Thymus (tissue), 11 donors: ENCODE measurements at regions not wholly inside any gene's neighbourhood (a gene's known extent, or its start where the extent isn't known, plus 50 kb on each side); places are given as distances from the start of the nearest gene placed in this dataset.
A peak's percentile ranks its signal among the peaks of the same experiment; 100 is the strongest.

Source experiments
- DNase-seq, 9 donors: peaks; one replicate each; pipeline ENCODE4 v3.0.0-alpha.2; 2013; ENCODE audit warnings: low spot score in 9 of 9, low read depth in 6 of 9, missing footprints in 1 of 9
- H3K27ac ChIP-seq, 2 donors: one replicate each; pipeline ENCODE4 v1.5.1; 2013; ENCODE audit warnings: control low read depth in 1 of 2, low read depth in 1 of 2, low read length in 1 of 2, mild to moderate bottlenecking in 1 of 2, moderate library complexity in 1 of 2
- H3K27me3 ChIP-seq, 2 donors: one replicate each; pipeline ENCODE4 v1.5.1; 2013; ENCODE audit warnings: low read length in 1 of 2; ENCODE audit not compliant: control insufficient read depth in 2 of 2, insufficient read depth in 1 of 2
- H3K36me3 ChIP-seq, 2 donors: one replicate each; pipeline ENCODE4 v1.5.1; 2013; ENCODE audit warnings: low read length in 1 of 2, mild to moderate bottlenecking in 1 of 2, moderate library complexity in 1 of 2; ENCODE audit not compliant: control insufficient read depth in 2 of 2, insufficient read depth in 2 of 2
- H3K4me1 ChIP-seq, 2 donors: one replicate each; pipeline ENCODE4 v1.5.1; 2013; ENCODE audit warnings: low read length in 2 of 2; ENCODE audit not compliant: control insufficient read depth in 2 of 2, insufficient read depth in 2 of 2
- H3K4me3 ChIP-seq, 2 donors: one replicate each; pipeline ENCODE4 v1.5.1; 2013; ENCODE audit warnings: low read length in 2 of 2, control low read depth in 1 of 2, mild to moderate bottlenecking in 1 of 2
- H3K9me3 ChIP-seq, 2 donors: one replicate each; pipeline ENCODE4 v1.5.1; 2013; ENCODE audit warnings: low read length in 1 of 2, mild to moderate bottlenecking in 1 of 2; ENCODE audit not compliant: control insufficient read depth in 2 of 2, insufficient read depth in 1 of 2
- WGBS: extraction: QIAGEN DNeasy Blood & Tissue Kit; methylation state at CpG from one replicate; pipeline ENCODE4 v1.1.7; 2013; 5-methylcytosine and 5-hydroxymethylcytosine counted together
- donor health status: healthy.

DNA sequence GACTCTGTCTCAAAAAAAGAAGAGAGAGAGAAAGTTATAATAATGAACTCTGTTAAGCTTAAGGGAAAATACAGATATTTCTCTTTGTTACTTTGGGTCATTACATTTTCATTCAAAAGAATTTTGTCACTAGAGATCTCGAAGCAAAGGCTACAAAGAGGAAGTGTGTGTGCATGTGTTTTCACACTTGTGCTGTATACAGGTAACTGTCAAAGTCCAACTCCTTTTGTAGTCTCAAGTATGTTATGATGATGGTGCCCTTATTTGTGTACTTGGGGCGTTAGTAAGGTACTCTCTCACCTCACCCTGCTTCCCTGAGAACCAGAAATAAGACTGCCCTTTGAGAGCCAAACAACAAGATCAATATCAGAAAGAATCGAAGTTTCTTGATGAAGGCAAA is 152.9 kb upstream of the ZNF644 start:
- H3K4me3 ChIP-seq: no peak overlapping the region
- H3K4me1 ChIP-seq: no peaks in the 10 kb centered on the region
- peaks cover 0 to 6% of the 10 kb centered on the region in 2 donors for H3K27me3 ChIP-seq
- no peaks in the 10 kb centered on the region for H3K9me3 ChIP-seq
- 62% methylated on average over 3 of the region's 3 CpGs for WGBS
- DNase-seq: no peak
- no peak overlapping the region for H3K27ac ChIP-seq
- H3K36me3 ChIP-seq: no peaks in the 10 kb centered on the region

DNA sequence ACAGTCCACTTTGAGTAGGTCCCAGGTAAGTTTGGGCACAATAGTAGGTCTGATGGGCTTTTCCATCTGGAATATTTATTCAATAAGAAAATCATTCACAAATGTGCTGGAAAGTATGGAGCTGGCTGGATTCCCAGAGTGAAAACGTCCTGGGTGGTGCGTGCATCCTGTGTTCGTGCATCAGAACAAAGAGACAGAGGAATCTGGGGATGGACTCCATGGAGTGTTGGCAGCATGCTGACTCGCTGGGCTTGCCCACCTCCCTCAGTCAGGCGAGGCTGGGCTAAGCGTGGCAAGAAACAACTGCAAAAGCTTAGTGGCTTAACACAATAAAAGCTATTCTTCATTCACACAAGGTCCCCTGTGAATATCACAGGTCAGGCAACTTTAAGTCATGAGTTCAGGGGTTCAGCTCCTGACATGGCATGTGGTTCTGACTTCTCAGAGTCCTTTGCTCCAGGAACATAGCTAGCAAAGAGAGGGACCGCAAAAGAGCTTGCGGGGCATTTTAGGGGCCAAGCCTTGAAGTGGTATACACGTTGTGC is 151.6 kb upstream of the ZNF644 start:
- H3K27me3 ChIP-seq: peaks cover 0 to 6% of the 10 kb centered on the region in 2 donors
- H3K9me3 ChIP-seq: no peaks in the 10 kb centered on the region
- no peaks in the 10 kb centered on the region for H3K4me1 ChIP-seq
- 88% methylated on average over 9 of the region's 9 CpGs for WGBS
- no peak for DNase-seq
- H3K36me3 ChIP-seq: no peaks in the 10 kb centered on the region
- no peak overlapping the region for H3K27ac ChIP-seq
- no peak overlapping the region for H3K4me3 ChIP-seq

DNA sequence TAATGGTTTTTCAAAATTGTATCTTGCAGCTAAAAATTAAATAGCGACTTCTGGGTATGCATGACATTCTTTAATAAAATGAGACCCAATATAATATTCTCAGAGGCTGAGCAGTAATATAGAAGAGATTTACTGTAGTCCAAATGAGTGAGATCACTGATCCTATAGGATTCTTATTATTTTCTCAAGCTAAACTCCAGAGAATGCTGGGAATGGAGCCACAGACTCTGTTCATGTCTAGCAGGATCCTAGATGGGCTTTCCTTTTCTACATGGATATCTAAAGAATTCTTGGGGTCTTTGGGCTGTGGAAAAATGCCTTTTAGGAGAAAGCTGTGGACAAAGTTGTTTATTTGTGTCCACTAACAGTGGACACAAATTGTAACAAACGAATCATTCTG is 150.7 kb upstream of the ZNF644 start:
- Histone ChIP-seq H3K36me3 (no peaks in the 10 kb centered on the region), H3K4me1 (no peaks in the 10 kb centered on the region), H3K4me3 (no peak overlapping the region), H3K27me3 (peaks cover 0 to 6% of the 10 kb centered on the region in 2 donors), H3K9me3 (no peaks in the 10 kb centered on the region), H3K27ac (no peak overlapping the region)
- WGBS: 91% methylated on average over 2 of the region's 2 CpGs
- no peak for DNase-seq

DNA sequence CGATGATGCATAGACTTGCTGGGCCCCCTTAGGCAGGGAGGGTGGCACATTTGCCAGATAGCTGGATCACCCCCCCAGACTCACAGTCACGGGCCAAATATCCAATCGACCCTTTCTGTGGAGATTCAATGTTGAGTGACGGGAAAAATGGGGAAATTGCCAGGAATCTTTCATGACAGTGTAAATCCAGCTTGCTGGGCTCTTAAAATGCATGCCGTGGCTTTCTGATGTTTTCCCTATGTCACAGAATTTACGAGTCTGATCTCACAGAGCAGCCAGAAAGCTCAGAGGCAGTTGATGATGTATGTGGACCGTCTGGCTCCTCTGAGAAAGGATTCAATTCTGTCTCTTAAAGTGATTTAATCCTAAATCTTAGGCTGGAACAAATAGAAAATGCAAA is 150.1 kb upstream of the ZNF644 start:
- H3K9me3 ChIP-seq: no peaks in the 10 kb centered on the region
- no peak overlapping the region for H3K4me3 ChIP-seq
- no peaks in the 10 kb centered on the region for H3K36me3 ChIP-seq
- H3K27ac ChIP-seq: no peak overlapping the region
- no peaks in the 10 kb centered on the region for H3K4me1 ChIP-seq
- DNase-seq: no peak
- peaks cover 0 to 6% of the 10 kb centered on the region in 2 donors for H3K27me3 ChIP-seq
- 84% methylated on average over 7 of the region's 7 CpGs for WGBS

DNA sequence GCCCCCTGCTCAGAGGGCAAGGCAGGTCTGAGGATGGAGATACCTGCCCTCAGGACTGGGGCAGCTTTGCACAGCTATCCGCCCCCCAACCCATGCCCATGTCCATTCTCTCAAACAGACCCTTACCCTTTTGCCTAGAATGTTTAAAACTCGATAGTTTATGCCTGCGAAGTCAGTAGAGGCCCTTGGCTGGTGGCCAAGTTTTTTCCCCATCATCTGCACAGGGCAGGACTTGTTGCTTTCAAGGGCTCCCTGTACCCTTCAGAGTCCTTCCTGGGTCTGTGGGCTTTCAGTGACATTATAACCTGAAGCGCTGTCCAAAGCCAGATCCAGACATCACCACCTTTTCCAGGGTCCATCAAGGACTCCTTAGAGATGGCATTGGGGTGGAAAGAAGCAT is 148.7 kb upstream of the ZNF644 start:
- no peak overlapping the region for H3K4me3 ChIP-seq
- H3K27me3 ChIP-seq: peaks cover 0 to 6% of the 10 kb centered on the region in 2 donors
- H3K27ac ChIP-seq: no peak overlapping the region
- H3K36me3 ChIP-seq: no peaks in the 10 kb centered on the region
- H3K4me1 ChIP-seq: no peaks in the 10 kb centered on the region
- WGBS: 90% methylated on average over 4 of the region's 4 CpGs
- no peaks in the 10 kb centered on the region for H3K9me3 ChIP-seq
- DNase-seq: no peak

DNA sequence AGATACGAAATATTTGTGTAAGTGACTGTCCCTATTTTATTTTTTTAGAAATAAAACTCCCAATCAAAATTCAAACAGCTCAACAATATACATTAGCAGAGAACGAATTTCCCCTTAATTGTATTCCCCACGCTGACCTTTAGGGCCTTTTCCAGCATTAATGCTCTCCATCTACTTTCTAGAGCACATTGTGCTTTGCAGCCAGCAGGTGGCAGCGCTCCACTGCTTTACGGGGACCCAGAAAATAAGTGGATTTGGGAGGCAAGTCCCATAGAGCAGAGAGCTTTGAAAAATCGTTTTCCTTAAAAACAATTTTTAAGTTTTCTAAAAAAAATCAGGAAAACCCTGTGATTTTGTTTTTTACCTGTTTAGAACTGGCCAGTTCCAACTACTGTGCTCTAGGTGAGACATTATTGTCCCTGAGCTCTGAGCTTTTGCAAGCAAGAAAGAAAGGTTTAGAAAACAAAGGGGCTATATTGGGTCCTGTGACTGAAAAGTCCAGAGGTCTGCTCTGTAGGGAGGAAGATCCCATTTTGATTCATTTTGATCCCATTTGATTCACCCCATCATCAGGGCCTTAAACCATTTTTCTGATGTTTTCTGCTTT is 144.4 kb upstream of the ZNF644 start:
- Histone ChIP-seq H3K4me1 (no peaks in the 10 kb centered on the region), H3K27me3 (no peaks in the 10 kb centered on the region), H3K27ac (no peak overlapping the region), H3K4me3 (no peak overlapping the region), H3K9me3 (no peaks in the 10 kb centered on the region), H3K36me3 (no peaks in the 10 kb centered on the region)
- peak in 6 of 9 donors; percentile 5 to 34 (median 19) for DNase-seq
- 18% methylated on average over 6 of the region's 6 CpGs for WGBS

DNA sequence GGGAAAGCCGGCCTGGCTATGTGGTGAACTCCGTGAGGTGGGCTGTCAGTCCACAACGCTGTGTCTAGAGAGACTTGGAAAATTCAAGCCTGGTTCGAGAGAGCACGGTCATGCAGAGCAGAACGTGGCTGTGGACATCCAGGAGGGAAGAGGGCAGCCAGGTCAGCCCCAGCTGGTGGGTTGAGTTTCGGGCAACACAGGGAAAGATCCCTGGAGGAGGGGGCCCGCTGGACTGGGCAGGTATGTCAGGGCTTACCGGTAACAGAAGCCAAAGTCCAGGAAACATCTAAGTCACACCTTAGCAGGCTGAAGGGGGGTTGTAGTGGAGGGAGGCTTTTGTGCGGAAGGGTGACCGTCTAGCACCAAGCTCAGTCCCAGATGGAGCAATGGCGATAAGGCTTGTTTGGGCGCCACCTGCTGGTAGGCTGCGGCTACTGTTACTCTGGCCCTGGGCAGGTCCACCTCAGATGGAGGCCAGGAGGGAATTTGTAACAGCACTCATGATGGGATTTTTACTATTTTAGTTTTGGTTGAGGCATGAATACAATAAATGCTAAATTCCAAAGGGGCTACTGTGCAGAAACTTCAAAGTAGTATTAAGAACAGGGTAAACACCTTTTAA is 143.3 kb upstream of the ZNF644 start:
- H3K4me3 ChIP-seq: no peak overlapping the region
- no peaks in the 10 kb centered on the region for H3K9me3 ChIP-seq
- no peaks in the 10 kb centered on the region for H3K4me1 ChIP-seq
- DNase-seq: peak in 8 of 9 donors; percentile 16 to 66 (median 42)
- no peaks in the 10 kb centered on the region for H3K36me3 ChIP-seq
- no peaks in the 10 kb centered on the region for H3K27me3 ChIP-seq
- 50% methylated on average over 14 of the region's 14 CpGs for WGBS
- H3K27ac ChIP-seq: no peak overlapping the region

DNA sequence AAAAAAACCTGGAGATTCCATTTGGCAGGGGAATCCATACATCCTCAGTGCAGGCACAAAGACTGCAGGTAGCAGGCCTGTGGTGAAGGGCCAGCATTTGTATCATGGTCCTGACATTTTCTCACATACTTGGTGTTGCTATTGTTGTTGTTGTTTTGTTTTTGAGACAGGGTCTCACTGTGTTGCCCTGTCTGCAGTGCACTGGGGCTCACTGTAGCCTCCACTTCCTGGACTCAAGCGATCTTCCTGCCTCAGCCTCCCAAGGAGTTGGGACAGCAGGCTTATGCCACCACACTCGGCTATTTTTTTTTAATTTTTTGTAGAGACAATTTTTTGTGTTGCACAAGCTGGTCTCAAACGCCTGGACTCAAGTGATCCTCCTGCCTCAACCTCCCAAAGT is 140.8 kb upstream of the ZNF644 start:
- H3K27ac ChIP-seq: no peak overlapping the region
- H3K9me3 ChIP-seq: no peaks in the 10 kb centered on the region
- H3K4me1 ChIP-seq: no peaks in the 10 kb centered on the region
- H3K27me3 ChIP-seq: no peaks in the 10 kb centered on the region
- DNase-seq: no peak
- 97% methylated on average over 3 of the region's 3 CpGs for WGBS
- no peaks in the 10 kb centered on the region for H3K36me3 ChIP-seq
- H3K4me3 ChIP-seq: no peak overlapping the region

DNA sequence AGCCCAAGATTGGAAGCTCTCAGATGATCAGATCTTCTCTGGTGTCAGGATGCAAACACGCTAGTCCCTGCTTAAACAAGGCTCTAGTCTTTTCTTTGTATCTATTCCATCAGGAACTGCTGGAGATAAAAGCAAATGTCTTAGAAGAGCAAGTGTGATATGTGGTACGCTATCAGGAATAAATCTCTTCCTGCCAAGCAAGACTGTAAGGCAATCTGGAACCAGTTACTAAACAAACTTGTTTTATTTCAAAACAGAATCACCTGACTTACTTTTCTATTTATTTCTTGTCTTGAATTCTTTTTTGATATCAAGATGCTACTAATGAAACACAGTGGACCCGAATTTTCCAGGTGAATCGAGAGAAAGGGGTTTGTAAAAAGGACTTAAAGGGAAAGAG is 139.9 kb upstream of the ZNF644 start:
- no peaks in the 10 kb centered on the region for H3K4me1 ChIP-seq
- H3K9me3 ChIP-seq: no peaks in the 10 kb centered on the region
- WGBS: 83% methylated on average over 4 of the region's 4 CpGs
- H3K27me3 ChIP-seq: no peaks in the 10 kb centered on the region
- DNase-seq: no peak
- no peak overlapping the region for H3K27ac ChIP-seq
- no peak overlapping the region for H3K4me3 ChIP-seq
- H3K36me3 ChIP-seq: no peaks in the 10 kb centered on the region
